ENCODE measurements at regions not wholly inside any gene's neighbourhood (a gene's known extent, or its start where the extent isn't known, plus 50 kb on each side); places are given as distances from the start of the nearest gene placed in this dataset.
A peak's percentile ranks its signal among the peaks of the same experiment; 100 is the strongest.

- TF ChIP-seq, protein P1, sequence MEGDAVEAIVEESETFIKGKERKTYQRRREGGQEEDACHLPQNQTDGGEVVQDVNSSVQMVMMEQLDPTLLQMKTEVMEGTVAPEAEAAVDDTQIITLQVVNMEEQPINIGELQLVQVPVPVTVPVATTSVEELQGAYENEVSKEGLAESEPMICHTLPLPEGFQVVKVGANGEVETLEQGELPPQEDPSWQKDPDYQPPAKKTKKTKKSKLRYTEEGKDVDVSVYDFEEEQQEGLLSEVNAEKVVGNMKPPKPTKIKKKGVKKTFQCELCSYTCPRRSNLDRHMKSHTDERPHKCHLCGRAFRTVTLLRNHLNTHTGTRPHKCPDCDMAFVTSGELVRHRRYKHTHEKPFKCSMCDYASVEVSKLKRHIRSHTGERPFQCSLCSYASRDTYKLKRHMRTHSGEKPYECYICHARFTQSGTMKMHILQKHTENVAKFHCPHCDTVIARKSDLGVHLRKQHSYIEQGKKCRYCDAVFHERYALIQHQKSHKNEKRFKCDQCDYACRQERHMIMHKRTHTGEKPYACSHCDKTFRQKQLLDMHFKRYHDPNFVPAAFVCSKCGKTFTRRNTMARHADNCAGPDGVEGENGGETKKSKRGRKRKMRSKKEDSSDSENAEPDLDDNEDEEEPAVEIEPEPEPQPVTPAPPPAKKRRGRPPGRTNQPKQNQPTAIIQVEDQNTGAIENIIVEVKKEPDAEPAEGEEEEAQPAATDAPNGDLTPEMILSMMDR (IDR thresholded peaks at IDR 0.05), result no peak
Observed at GRCh38 chr22:11253000-11253511, 4274.9 kb upstream of the OR11H1 start.

- TF ChIP-seq, protein P1 (IDR thresholded peaks at IDR 0.05), result peak; percentile 78
Observed at GRCh38 chr22:11285116-11285838, 4242.7 kb upstream of the OR11H1 start.

- TF ChIP-seq, protein P1 (IDR thresholded peaks at IDR 0.05), result no peak
Observed at GRCh38 chr22:11307998-11308397, 4220.0 kb upstream of the OR11H1 start.

DNA sequence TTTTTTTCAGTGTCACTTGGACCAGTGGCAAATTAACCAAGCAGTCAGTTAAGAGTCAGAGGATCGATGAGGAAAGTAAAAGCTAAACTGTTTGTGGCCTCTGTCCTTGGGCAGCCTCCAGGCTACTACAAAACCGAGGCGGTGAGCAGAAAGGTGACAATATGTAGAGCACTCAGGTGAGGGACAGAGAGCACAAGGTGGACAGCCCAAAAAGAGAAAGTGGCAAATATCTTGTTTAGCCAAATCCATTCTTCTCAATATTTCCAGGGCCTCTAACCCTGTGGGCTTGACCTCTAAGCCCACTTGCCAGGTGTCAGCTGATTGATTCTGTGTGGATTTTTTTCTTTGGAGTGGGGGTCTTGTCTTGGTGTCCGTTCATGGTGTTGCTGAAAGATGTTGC is 4202.2 kb upstream of the OR11H1 start:
- TF ChIP-seq, protein P1 (IDR thresholded peaks at IDR 0.05), result no peak

- TF ChIP-seq, protein P1 (IDR thresholded peaks at IDR 0.05), result no peak
Observed at GRCh38 chr22:11360632-11361031, 4167.4 kb upstream of the OR11H1 start.
